ENCODE measurements at regions not wholly inside any gene's neighbourhood (a gene's known extent, or its start where the extent isn't known, plus 50 kb on each side); places are given as distances from the start of the nearest gene placed in this dataset.

DNA sequence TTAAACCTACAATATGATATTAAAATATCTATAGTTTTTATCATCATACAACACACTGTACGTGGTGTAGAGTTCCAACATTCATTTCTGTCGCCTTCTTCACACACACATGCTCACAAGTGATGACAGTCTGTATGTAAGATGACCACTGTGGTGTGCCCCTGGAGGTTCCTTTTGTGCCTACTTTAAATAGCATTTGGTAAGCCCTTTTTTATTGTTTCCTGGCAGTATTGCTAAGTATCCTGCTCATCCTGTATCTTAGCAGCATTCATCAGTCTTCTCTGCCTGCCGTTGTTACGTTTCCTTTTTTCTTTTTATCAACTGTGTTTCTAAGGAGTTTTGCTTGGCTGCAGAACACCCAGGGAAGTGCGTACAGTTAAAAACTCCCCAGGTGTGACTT lies 231.4 kb downstream of the CHRM3 start:
- Histone ChIP-seq H2BK5ac (ENCODE audit: low read depth, low read length, poor library complexity) (no peak overlapping the region), H3K27me3 (ENCODE audit: insufficient read depth, low read length) (no peaks in the 10 kb centered on the region), H3K27ac (ENCODE audit: low read depth, low read length) (no peak overlapping the region), H3K36me3 (ENCODE audit: control insufficient read depth in 1 of 2, insufficient read depth in 2 of 2, low read length in 2 of 2) (no peaks in the 10 kb centered on the region), H2AK5ac (ENCODE audit: low read length) (no peak overlapping the region), H3K79me2 (ENCODE audit: control insufficient read depth, insufficient read depth, low read length, poor library complexity) (no peaks in the 10 kb centered on the region), H4K12ac (ENCODE audit: low read depth, low read length) (no peak overlapping the region), H2BK12ac (ENCODE audit: low read length) (no peak overlapping the region), H3K9ac (ENCODE audit: low read length) (no peak overlapping the region), H3K18ac (ENCODE audit: low read length) (no peak overlapping the region), H3K79me1 (ENCODE audit: low read length) (no peaks in the 10 kb centered on the region), H3K4ac (ENCODE audit: low read depth, low read length) (no peak overlapping the region), H2AFZ (ENCODE audit: insufficient read depth, low read length, poor library complexity) (no peak overlapping the region), H3K14ac (ENCODE audit: low read length) (no peak overlapping the region), H3K4me1 (ENCODE audit: control insufficient read depth in 1 of 2, insufficient read depth in 2 of 2, low read length in 2 of 2) (no peaks in the 10 kb centered on the region), H4K91ac (ENCODE audit: low read depth, low read length) (no peak overlapping the region), H3K4me3 (ENCODE audit: low read depth, low read length) (no peak overlapping the region), H3K4me2 (ENCODE audit: low read length) (no peak overlapping the region), H4K8ac (ENCODE audit: low read depth, low read length) (no peak overlapping the region), H2BK120ac (ENCODE audit: insufficient read depth, low read length, poor library complexity) (no peak overlapping the region), H3K9me3 (ENCODE audit: insufficient read depth, low read depth, low read length) (no peaks in the 10 kb centered on the region), H3K23ac (ENCODE audit: low read length) (no peak overlapping the region)
- DNase-seq = no peak
- no CpG with 5 or more reads among the region's 5 CpGs for WGBS (ENCODE audit: extremely low coverage, insufficient coverage, insufficient read length)

DNA sequence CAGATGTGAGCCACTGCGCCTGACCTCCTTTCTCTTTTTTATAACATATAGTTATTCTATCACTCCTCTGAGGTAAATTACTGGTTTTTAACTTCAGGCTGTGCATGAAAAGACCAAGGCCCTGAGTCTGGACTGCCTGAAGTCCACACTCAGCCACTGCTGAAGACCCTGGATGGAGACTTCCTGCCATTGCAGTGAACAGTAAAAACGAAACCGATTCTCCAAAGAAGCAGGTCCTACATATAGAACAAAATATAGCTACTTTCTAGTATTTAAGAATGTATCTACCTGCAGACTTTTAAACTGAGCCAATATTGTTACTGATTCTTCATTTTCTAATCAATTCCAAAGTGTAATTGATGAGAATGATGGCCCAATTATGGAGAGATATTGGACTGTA lies 232.8 kb downstream of the CHRM3 start:
- no peaks in the 10 kb centered on the region for H3K79me1 ChIP-seq (ENCODE audit: low read length)
- H3K4ac ChIP-seq (ENCODE audit: low read depth, low read length) = no peak overlapping the region
- H2BK5ac ChIP-seq (ENCODE audit: low read depth, low read length, poor library complexity) = no peak overlapping the region
- no peak overlapping the region for H3K23ac ChIP-seq (ENCODE audit: low read length)
- H3K9ac ChIP-seq (ENCODE audit: low read length) = no peak overlapping the region
- no peak overlapping the region for H3K4me2 ChIP-seq (ENCODE audit: low read length)
- no peak overlapping the region for H4K91ac ChIP-seq (ENCODE audit: low read depth, low read length)
- H4K8ac ChIP-seq (ENCODE audit: low read depth, low read length) = no peak overlapping the region
- H2AK5ac ChIP-seq (ENCODE audit: low read length) = no peak overlapping the region
- H2BK12ac ChIP-seq (ENCODE audit: low read length) = no peak overlapping the region
- no peak overlapping the region for H3K14ac ChIP-seq (ENCODE audit: low read length)
- no peak overlapping the region for H2BK120ac ChIP-seq (ENCODE audit: insufficient read depth, low read length, poor library complexity)
- no peak overlapping the region for H3K18ac ChIP-seq (ENCODE audit: low read length)
- no peak for DNase-seq
- no peak overlapping the region for H4K12ac ChIP-seq (ENCODE audit: low read depth, low read length)
- no CpG with 5 or more reads among the region's 3 CpGs for WGBS (ENCODE audit: extremely low coverage, insufficient coverage, insufficient read length)
- no peaks in the 10 kb centered on the region for H3K79me2 ChIP-seq (ENCODE audit: control insufficient read depth, insufficient read depth, low read length, poor library complexity)
- H3K27ac ChIP-seq (ENCODE audit: low read depth, low read length) = no peak overlapping the region
- no peaks in the 10 kb centered on the region for H3K36me3 ChIP-seq (ENCODE audit: control insufficient read depth in 1 of 2, insufficient read depth in 2 of 2, low read length in 2 of 2)
- H2AFZ ChIP-seq (ENCODE audit: insufficient read depth, low read length, poor library complexity) = no peak overlapping the region
- no peaks in the 10 kb centered on the region for H3K4me1 ChIP-seq (ENCODE audit: control insufficient read depth in 1 of 2, insufficient read depth in 2 of 2, low read length in 2 of 2)
- no peaks in the 10 kb centered on the region for H3K27me3 ChIP-seq (ENCODE audit: insufficient read depth, low read length)
- H3K9me3 ChIP-seq (ENCODE audit: insufficient read depth, low read depth, low read length) = no peaks in the 10 kb centered on the region
- no peak overlapping the region for H3K4me3 ChIP-seq (ENCODE audit: low read depth, low read length)

DNA sequence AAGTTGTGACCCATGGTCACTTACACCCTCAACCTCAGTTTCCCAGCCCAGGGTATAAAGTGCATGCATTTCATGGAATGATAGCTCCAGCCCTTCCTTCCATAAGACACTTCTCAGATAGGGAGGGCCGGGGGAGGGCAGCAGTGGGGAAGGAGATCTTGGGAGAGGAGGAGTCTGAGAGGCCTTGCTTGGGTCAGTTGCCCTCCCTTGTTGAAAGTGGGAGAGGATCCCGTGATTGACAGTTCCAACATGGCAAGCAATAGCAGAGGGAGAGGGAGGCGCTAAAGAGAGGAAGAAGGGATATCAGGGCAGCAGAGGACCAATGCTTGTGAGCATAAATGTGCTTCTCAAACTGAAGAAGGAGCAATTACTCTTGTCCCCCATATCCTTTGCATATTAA lies 244.4 kb downstream of the CHRM3 start:
- no peak overlapping the region for H2BK5ac ChIP-seq (ENCODE audit: low read depth, low read length, poor library complexity)
- H3K4me1 ChIP-seq (ENCODE audit: control insufficient read depth in 1 of 2, insufficient read depth in 2 of 2, low read length in 2 of 2) = no peaks in the 10 kb centered on the region
- no peaks in the 10 kb centered on the region for H3K36me3 ChIP-seq (ENCODE audit: control insufficient read depth in 1 of 2, insufficient read depth in 2 of 2, low read length in 2 of 2)
- no peak overlapping the region for H3K23ac ChIP-seq (ENCODE audit: low read length)
- H3K18ac ChIP-seq (ENCODE audit: low read length) = no peak overlapping the region
- H3K9ac ChIP-seq (ENCODE audit: low read length) = no peak overlapping the region
- no peaks in the 10 kb centered on the region for H3K79me2 ChIP-seq (ENCODE audit: control insufficient read depth, insufficient read depth, low read length, poor library complexity)
- no peak overlapping the region for H2BK12ac ChIP-seq (ENCODE audit: low read length)
- H2AFZ ChIP-seq (ENCODE audit: insufficient read depth, low read length, poor library complexity) = no peak overlapping the region
- no peaks in the 10 kb centered on the region for H3K9me3 ChIP-seq (ENCODE audit: insufficient read depth, low read depth, low read length)
- no CpG with 5 or more reads among the region's 3 CpGs for WGBS (ENCODE audit: extremely low coverage, insufficient coverage, insufficient read length)
- no peak overlapping the region for H2AK5ac ChIP-seq (ENCODE audit: low read length)
- DNase-seq = no peak
- H4K8ac ChIP-seq (ENCODE audit: low read depth, low read length) = no peak overlapping the region
- no peak overlapping the region for H3K4me2 ChIP-seq (ENCODE audit: low read length)
- no peak overlapping the region for H4K91ac ChIP-seq (ENCODE audit: low read depth, low read length)
- H4K12ac ChIP-seq (ENCODE audit: low read depth, low read length) = no peak overlapping the region
- no peak overlapping the region for H3K14ac ChIP-seq (ENCODE audit: low read length)
- H3K79me1 ChIP-seq (ENCODE audit: low read length) = no peaks in the 10 kb centered on the region
- H3K4ac ChIP-seq (ENCODE audit: low read depth, low read length) = no peak overlapping the region
- no peaks in the 10 kb centered on the region for H3K27me3 ChIP-seq (ENCODE audit: insufficient read depth, low read length)
- no peak overlapping the region for H2BK120ac ChIP-seq (ENCODE audit: insufficient read depth, low read length, poor library complexity)
- no peak overlapping the region for H3K4me3 ChIP-seq (ENCODE audit: low read depth, low read length)
- no peak overlapping the region for H3K27ac ChIP-seq (ENCODE audit: low read depth, low read length)

DNA sequence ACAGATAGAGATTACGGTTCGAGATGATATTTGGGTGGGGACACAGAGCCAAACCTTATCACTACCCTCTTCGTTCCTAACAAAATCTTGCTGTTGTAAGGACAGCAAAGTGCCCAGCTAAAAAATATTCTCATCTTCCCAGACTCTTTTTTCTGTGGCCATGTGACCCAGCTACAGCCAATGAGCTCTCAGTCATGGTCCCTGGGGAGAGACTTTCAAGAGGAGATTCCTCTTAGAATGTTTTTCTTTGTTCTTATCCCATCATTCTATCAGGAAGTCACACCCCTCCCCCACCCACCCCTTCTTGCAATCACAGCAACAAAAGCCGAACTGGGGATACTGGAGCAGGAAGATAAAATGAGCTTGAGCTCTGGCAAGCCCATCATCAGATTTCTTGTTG lies 247.1 kb downstream of the CHRM3 start:
- Histone ChIP-seq H3K4me2 (ENCODE audit: low read length) (no peak overlapping the region), H3K79me2 (ENCODE audit: control insufficient read depth, insufficient read depth, low read length, poor library complexity) (no peaks in the 10 kb centered on the region), H2BK5ac (ENCODE audit: low read depth, low read length, poor library complexity) (no peak overlapping the region), H3K36me3 (ENCODE audit: control insufficient read depth in 1 of 2, insufficient read depth in 2 of 2, low read length in 2 of 2) (no peaks in the 10 kb centered on the region), H3K27ac (ENCODE audit: low read depth, low read length) (no peak overlapping the region), H2AK5ac (ENCODE audit: low read length) (no peak overlapping the region), H3K4me3 (ENCODE audit: low read depth, low read length) (no peak overlapping the region), H3K23ac (ENCODE audit: low read length) (no peak overlapping the region), H4K8ac (ENCODE audit: low read depth, low read length) (no peak overlapping the region), H3K4me1 (ENCODE audit: control insufficient read depth in 1 of 2, insufficient read depth in 2 of 2, low read length in 2 of 2) (no peaks in the 10 kb centered on the region), H2AFZ (ENCODE audit: insufficient read depth, low read length, poor library complexity) (no peak overlapping the region), H3K14ac (ENCODE audit: low read length) (no peak overlapping the region), H4K91ac (ENCODE audit: low read depth, low read length) (no peak overlapping the region), H2BK120ac (ENCODE audit: insufficient read depth, low read length, poor library complexity) (no peak overlapping the region), H3K4ac (ENCODE audit: low read depth, low read length) (no peak overlapping the region), H4K12ac (ENCODE audit: low read depth, low read length) (no peak overlapping the region), H3K79me1 (ENCODE audit: low read length) (no peaks in the 10 kb centered on the region), H3K9me3 (ENCODE audit: insufficient read depth, low read depth, low read length) (no peaks in the 10 kb centered on the region), H3K9ac (ENCODE audit: low read length) (no peak overlapping the region), H3K18ac (ENCODE audit: low read length) (no peak overlapping the region), H3K27me3 (ENCODE audit: insufficient read depth, low read length) (no peaks in the 10 kb centered on the region), H2BK12ac (ENCODE audit: low read length) (no peak overlapping the region)
- no CpG with 5 or more reads among the region's 4 CpGs for WGBS (ENCODE audit: extremely low coverage, insufficient coverage, insufficient read length)
- DNase-seq = no peak

Data from trophoblast cell (in vitro differentiated cells and primary cell).